Esophagus squamous epithelium (tissue), 5 donors: ENCODE measurements at regions not wholly inside any gene's neighbourhood (a gene's known extent, or its start where the extent isn't known, plus 50 kb on each side); places are given as distances from the start of the nearest gene placed in this dataset.

Experiments used
- DNase-seq: peaks from one replicate; lab custom pipeline; 2025; lab: John Stamatoyannopoulos, UW
- H3K27ac ChIP-seq, 4 donors: fragments of 200-600 bp; sonication (generic); one replicate each; pipeline ENCODE4 v1.5.1; 2016 to 2019; ENCODE audit warnings: mild to moderate bottlenecking in 1 of 4
- H3K27me3 ChIP-seq, 4 donors: fragments of 200-600 bp; sonication (generic); 1 replicate in 3 of 4; 2 replicates in 1 of 4; pipeline versions ENCODE4 v1.5.1 to v1.6.0; 2017 to 2021; ENCODE audit warnings: antibody characterized with exemption in 1 of 4
- H3K36me3 ChIP-seq, 3 donors: fragments of 200-600 bp; sonication (generic); one replicate each; pipeline ENCODE4 v1.5.1; 2016 to 2019
- H3K4me1 ChIP-seq, 3 donors: fragments of 200-600 bp; sonication (generic); one replicate each; pipeline ENCODE4 v1.5.1; 2017 to 2019
- H3K4me3 ChIP-seq, 4 donors: fragments of 200-600 bp; sonication (generic); 1 replicate in 3 of 4; 2 replicates in 1 of 4; pipeline ENCODE4 v1.5.1; 2016 to 2019; ENCODE audit warnings: mild to moderate bottlenecking in 2 of 4, moderate library complexity in 1 of 4
- H3K9me3 ChIP-seq, 3 donors: fragments of 200-600 bp; sonication (generic); one replicate each; pipeline ENCODE4 v1.5.1; 2016 to 2019
- CTCF ChIP-seq, 6 experiments: fragments of 450-650 bp in 4 of 6; fragments of 200-600 bp in 2 of 6; sonication (generic) in 2 of 6; IDR thresholded peaks; one replicate each; pipeline ENCODE4 v1.5.1; 2016 to 2019; ENCODE audit warnings: antibody characterized with exemption in 6 of 6, mild to moderate bottlenecking in 4 of 6, moderate library complexity in 4 of 6
- POLR2A ChIP-seq, 4 donors: fragments of 450-650 bp; IDR thresholded peaks; one replicate each; pipeline ENCODE4 v1.6.1; 2017; ENCODE audit warnings: antibody characterized with exemption in 4 of 4, mild to moderate bottlenecking in 4 of 4, moderate library complexity in 3 of 4
- WGBS, 2 donors: methylation state at CpG; one replicate each; pipeline ENCODE4 v1.1.5; 2018; 5-methylcytosine and 5-hydroxymethylcytosine counted together
- intact Hi-C: fragments of 100-400 bp; cut with DNase I; formaldehyde crosslinking; loops from one replicate; pipeline ENCODE4 v1.15.0; 2022
- donor health status: DM: yes; HTN: yes; CAD: no.

- intact Hi-C loops: no loop called here
- no peaks in the 10 kb centered on the region for H3K4me1 ChIP-seq
- no peak overlapping the region for H3K4me3 ChIP-seq
- no peaks in the 10 kb centered on the region for H3K9me3 ChIP-seq
- H3K36me3 ChIP-seq: no peaks in the 10 kb centered on the region
- TF ChIP-seq CTCF (IDR thresholded peaks at IDR 0.05) (no peak), POLR2A (IDR thresholded peaks at IDR 0.05) (no peak)
- DNase-seq: no peak
- H3K27ac ChIP-seq: no peak overlapping the region
- H3K27me3 ChIP-seq: no peaks in the 10 kb centered on the region
- WGBS, 2 donors: 89 to 90% methylated on average over 3 of the region's 3 CpGs
These were observed 323.3 kb upstream of the SLC30A5 start for GRCh38 chr5:68770551-68770950.

- Histone ChIP-seq H3K4me3 (no peak overlapping the region), H3K4me1 (no peaks in the 10 kb centered on the region), H3K9me3 (no peaks in the 10 kb centered on the region), H3K27me3 (no peaks in the 10 kb centered on the region), H3K27ac (no peak overlapping the region), H3K36me3 (no peaks in the 10 kb centered on the region)
- TF ChIP-seq CTCF (IDR thresholded peaks at IDR 0.05): no peak
- no peak for TF ChIP-seq POLR2A (IDR thresholded peaks at IDR 0.05)
- DNase-seq: no peak
- 68 to 80% methylated on average over 4 of the region's 4 CpGs for WGBS, 2 donors
- intact Hi-C loops: no loop called here
These were observed 322.6 kb upstream of the SLC30A5 start for GRCh38 chr5:68771221-68771620.

GRCh38 chr5:68771732-68772131 lies 322.1 kb upstream of the SLC30A5 start:
- H3K9me3 ChIP-seq: no peaks in the 10 kb centered on the region
- no peak for TF ChIP-seq CTCF (IDR thresholded peaks at IDR 0.05)
- no peak for TF ChIP-seq POLR2A (IDR thresholded peaks at IDR 0.05)
- no peak for DNase-seq
- H3K27ac ChIP-seq: no peak overlapping the region
- H3K4me3 ChIP-seq: no peak overlapping the region
- no peaks in the 10 kb centered on the region for H3K27me3 ChIP-seq
- H3K36me3 ChIP-seq: no peaks in the 10 kb centered on the region
- no peaks in the 10 kb centered on the region for H3K4me1 ChIP-seq
- intact Hi-C loops: no loop called here
- 57 to 78% methylated on average over 3 of the region's 3 CpGs for WGBS, 2 donors

- no peak for DNase-seq
- WGBS, 2 donors: 86 to 90% methylated on average over 3 of the region's 3 CpGs
- Histone ChIP-seq H3K9me3 (no peaks in the 10 kb centered on the region), H3K27ac (no peak overlapping the region), H3K4me1 (no peaks in the 10 kb centered on the region), H3K27me3 (no peaks in the 10 kb centered on the region), H3K36me3 (no peaks in the 10 kb centered on the region), H3K4me3 (no peak overlapping the region)
- no peak for TF ChIP-seq CTCF (IDR thresholded peaks at IDR 0.05)
- TF ChIP-seq POLR2A (IDR thresholded peaks at IDR 0.05): no peak
- intact Hi-C loops: no loop called here
These were observed 317.4 kb upstream of the SLC30A5 start for GRCh38 chr5:68776381-68776780.

- no peaks in the 10 kb centered on the region for H3K9me3 ChIP-seq
- H3K4me3 ChIP-seq: no peak overlapping the region
- H3K36me3 ChIP-seq: no peaks in the 10 kb centered on the region
- H3K4me1 ChIP-seq: no peaks in the 10 kb centered on the region
- H3K27ac ChIP-seq: no peak overlapping the region
- no peak for DNase-seq
- WGBS, 2 donors: 63 to 81% methylated on average over 2 of the region's 2 CpGs
- intact Hi-C loops: no loop called here
- TF ChIP-seq CTCF (IDR thresholded peaks at IDR 0.05) (no peak), POLR2A (IDR thresholded peaks at IDR 0.05) (no peak)
- no peaks in the 10 kb centered on the region for H3K27me3 ChIP-seq
These were observed 316.7 kb upstream of the SLC30A5 start for GRCh38 chr5:68777135-68777534.
